ENCODE measurements at regions not wholly inside any gene's neighbourhood (a gene's known extent, or its start where the extent isn't known, plus 50 kb on each side); places are given as distances from the start of the nearest gene placed in this dataset.

GRCh38 chr4:133320576-133321170 lies 171.6 kb downstream of the PCDH10 start:
- H3K18ac ChIP-seq (ENCODE audit: low read length), result no peak overlapping the region
- no peaks in the 10 kb centered on the region for H3K27me3 ChIP-seq (ENCODE audit: control insufficient read depth in 3 of 3, insufficient read depth in 3 of 3, low read depth in 1 of 3, low read length in 3 of 3)
- no peaks in the 10 kb centered on the region for H3K36me3 ChIP-seq (replicated peaks in 1 of 2; ENCODE audit: control insufficient read depth in 2 of 2, insufficient read depth in 2 of 2, low read length in 2 of 2)
- peak; percentile 23 for DNase-seq (ENCODE audit: low spot score)
- no peak overlapping the region for H2BK15ac ChIP-seq (ENCODE audit: low read length)
- no peaks in the 10 kb centered on the region for H3K79me1 ChIP-seq (ENCODE audit: low read depth, low read length)
- H3K9ac ChIP-seq (ENCODE audit: low read depth, low read length, poor library complexity), result no peak overlapping the region
- H3K14ac ChIP-seq (ENCODE audit: low read length), result no peak overlapping the region
- no peak overlapping the region for H2BK5ac ChIP-seq (ENCODE audit: low read length)
- no peak overlapping the region for H4K91ac ChIP-seq (ENCODE audit: low read depth, low read length, poor library complexity)
- no peak overlapping the region for H3K4ac ChIP-seq (ENCODE audit: low read length)
- no peak overlapping the region for H2AFZ ChIP-seq (ENCODE audit: low read length)
- H2BK120ac ChIP-seq (ENCODE audit: low read depth, low read length), result no peak overlapping the region
- no peaks in the 10 kb centered on the region for H3K9me3 ChIP-seq (replicated peaks in 1 of 2; ENCODE audit: control insufficient read depth in 2 of 2, insufficient read depth in 1 of 2, low read depth in 1 of 2, low read length in 2 of 2)
- H3K4me2 ChIP-seq (ENCODE audit: insufficient read depth, low read length, poor library complexity, severe bottlenecking), result no peak overlapping the region
- H3K23ac ChIP-seq (ENCODE audit: low read depth, low read length, poor library complexity), result no peak overlapping the region
- no peak overlapping the region for H2AK5ac ChIP-seq (ENCODE audit: low read depth, low read length)
- no peak overlapping the region for H2BK12ac ChIP-seq (ENCODE audit: low read length)
- H3K4me3 ChIP-seq (ENCODE audit: low read length in 2 of 2), result no peak overlapping the region
- no peak overlapping the region for H3K27ac ChIP-seq (replicated peaks; ENCODE audit: low read length)
- H4K8ac ChIP-seq (ENCODE audit: low read depth, low read length), result no peak overlapping the region
- WGBS, 2 donors (ENCODE audit: extremely low coverage in 2 of 2, insufficient read length in 2 of 2, insufficient replicate concordance in 1 of 2), result no CpG with 5 or more reads among the region's 2 CpGs
- no peaks in the 10 kb centered on the region for H3K4me1 ChIP-seq (ENCODE audit: control insufficient read depth in 2 of 2, insufficient read depth in 1 of 2, low read depth in 1 of 2, low read length in 2 of 2)

DNA sequence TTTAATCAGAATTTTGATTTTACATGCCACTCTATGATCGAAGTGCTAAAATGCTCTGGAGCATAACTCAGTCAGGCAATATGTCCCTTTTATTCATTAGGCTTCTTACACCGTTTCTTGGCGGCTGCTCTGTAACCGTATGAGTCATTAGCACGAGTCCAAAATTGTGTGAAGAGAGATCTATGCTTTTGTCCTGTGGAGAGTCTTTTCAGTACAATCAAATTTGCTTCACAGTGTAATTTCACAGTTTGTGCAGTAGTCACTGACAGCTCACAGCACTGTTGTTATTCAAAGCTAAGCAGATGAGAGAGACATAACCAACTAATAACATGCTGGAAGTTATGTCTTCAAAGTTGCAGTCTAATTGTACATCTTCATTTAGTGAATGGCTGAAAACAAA lies 167.8 kb downstream of the PCDH10 start:
- Histone ChIP-seq H3K4ac (ENCODE audit: low read length) (no peak overlapping the region), H3K9ac (ENCODE audit: low read depth, low read length, poor library complexity) (no peak overlapping the region), H3K27me3 (ENCODE audit: control insufficient read depth in 3 of 3, insufficient read depth in 3 of 3, low read depth in 1 of 3, low read length in 3 of 3) (peaks cover 0 to 2% (median 0%) of the 10 kb centered on the region in 3 experiments), H3K4me2 (ENCODE audit: insufficient read depth, low read length, poor library complexity, severe bottlenecking) (no peak overlapping the region), H3K79me1 (ENCODE audit: low read depth, low read length) (no peaks in the 10 kb centered on the region), H3K9me3 (replicated peaks in 1 of 2; ENCODE audit: control insufficient read depth in 2 of 2, insufficient read depth in 1 of 2, low read depth in 1 of 2, low read length in 2 of 2) (no peaks in the 10 kb centered on the region), H3K14ac (ENCODE audit: low read length) (no peak overlapping the region), H3K23ac (ENCODE audit: low read depth, low read length, poor library complexity) (no peak overlapping the region), H3K4me3 (ENCODE audit: low read length in 2 of 2) (no peak overlapping the region), H2BK120ac (ENCODE audit: low read depth, low read length) (no peak overlapping the region), H3K18ac (ENCODE audit: low read length) (no peak overlapping the region), H3K4me1 (ENCODE audit: control insufficient read depth in 2 of 2, insufficient read depth in 1 of 2, low read depth in 1 of 2, low read length in 2 of 2) (no peaks in the 10 kb centered on the region), H4K8ac (ENCODE audit: low read depth, low read length) (no peak overlapping the region), H3K27ac (replicated peaks; ENCODE audit: low read length) (no peak overlapping the region), H4K91ac (ENCODE audit: low read depth, low read length, poor library complexity) (no peak overlapping the region), H2AFZ (ENCODE audit: low read length) (peak overlapping the region; percentile 81), H2BK5ac (ENCODE audit: low read length) (no peak overlapping the region), H2BK15ac (ENCODE audit: low read length) (no peak overlapping the region), H3K36me3 (replicated peaks in 1 of 2; ENCODE audit: control insufficient read depth in 2 of 2, insufficient read depth in 2 of 2, low read length in 2 of 2) (no peaks in the 10 kb centered on the region), H2BK12ac (ENCODE audit: low read length) (no peak overlapping the region), H2AK5ac (ENCODE audit: low read depth, low read length) (no peak overlapping the region)
- DNase-seq (ENCODE audit: low spot score), result no peak
- WGBS, 2 donors (ENCODE audit: extremely low coverage in 2 of 2, insufficient read length in 2 of 2, insufficient replicate concordance in 1 of 2), result no CpG with 5 or more reads among the region's 5 CpGs

GRCh38 chr4:133314991-133315390 lies 165.9 kb downstream of the PCDH10 start:
- H2AK5ac ChIP-seq (ENCODE audit: low read depth, low read length), result no peak overlapping the region
- no peak overlapping the region for H2BK5ac ChIP-seq (ENCODE audit: low read length)
- H2AFZ ChIP-seq (ENCODE audit: low read length), result no peak overlapping the region
- no peak for DNase-seq (ENCODE audit: low spot score)
- no peak overlapping the region for H3K23ac ChIP-seq (ENCODE audit: low read depth, low read length, poor library complexity)
- H3K9ac ChIP-seq (ENCODE audit: low read depth, low read length, poor library complexity), result no peak overlapping the region
- no CpG with 5 or more reads among the region's 1 CpG for WGBS, 2 donors (ENCODE audit: extremely low coverage in 2 of 2, insufficient read length in 2 of 2, insufficient replicate concordance in 1 of 2)
- H3K4me1 ChIP-seq (ENCODE audit: control insufficient read depth in 2 of 2, insufficient read depth in 1 of 2, low read depth in 1 of 2, low read length in 2 of 2), result no peaks in the 10 kb centered on the region
- H3K4ac ChIP-seq (ENCODE audit: low read length), result no peak overlapping the region
- H2BK12ac ChIP-seq (ENCODE audit: low read length), result no peak overlapping the region
- H3K27me3 ChIP-seq (ENCODE audit: control insufficient read depth in 3 of 3, insufficient read depth in 3 of 3, low read depth in 1 of 3, low read length in 3 of 3), result peaks cover 0 to 2% (median 0%) of the 10 kb centered on the region in 3 experiments
- H3K79me1 ChIP-seq (ENCODE audit: low read depth, low read length), result no peaks in the 10 kb centered on the region
- no peaks in the 10 kb centered on the region for H3K36me3 ChIP-seq (replicated peaks in 1 of 2; ENCODE audit: control insufficient read depth in 2 of 2, insufficient read depth in 2 of 2, low read length in 2 of 2)
- H4K91ac ChIP-seq (ENCODE audit: low read depth, low read length, poor library complexity), result no peak overlapping the region
- H2BK15ac ChIP-seq (ENCODE audit: low read length), result no peak overlapping the region
- H3K18ac ChIP-seq (ENCODE audit: low read length), result no peak overlapping the region
- H2BK120ac ChIP-seq (ENCODE audit: low read depth, low read length), result no peak overlapping the region
- H4K8ac ChIP-seq (ENCODE audit: low read depth, low read length), result no peak overlapping the region
- H3K14ac ChIP-seq (ENCODE audit: low read length), result no peak overlapping the region
- H3K4me2 ChIP-seq (ENCODE audit: insufficient read depth, low read length, poor library complexity, severe bottlenecking), result no peak overlapping the region
- no peak overlapping the region for H3K27ac ChIP-seq (replicated peaks; ENCODE audit: low read length)
- no peaks in the 10 kb centered on the region for H3K9me3 ChIP-seq (replicated peaks in 1 of 2; ENCODE audit: control insufficient read depth in 2 of 2, insufficient read depth in 1 of 2, low read depth in 1 of 2, low read length in 2 of 2)
- no peak overlapping the region for H3K4me3 ChIP-seq (ENCODE audit: low read length in 2 of 2)

DNA sequence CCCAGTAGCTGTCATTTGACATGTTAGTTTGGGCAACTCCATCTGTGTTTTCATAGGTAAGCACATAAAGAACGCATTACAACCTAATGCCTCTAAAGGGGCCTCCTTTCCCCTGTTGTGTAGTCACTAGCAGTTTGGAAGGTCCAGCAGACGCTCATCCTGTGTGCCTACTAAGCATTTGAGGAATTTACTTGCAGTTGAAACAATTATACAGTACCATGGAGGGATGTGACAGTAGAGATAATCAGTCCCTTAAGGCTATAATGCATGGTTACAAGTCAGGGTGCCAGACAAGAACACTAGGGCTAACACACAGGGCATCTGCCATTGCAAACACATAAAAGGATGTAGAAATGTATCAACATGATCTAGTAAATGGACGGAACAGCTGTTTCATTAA lies 138.3 kb downstream of the PCDH10 start:
- no peak overlapping the region for H3K14ac ChIP-seq (ENCODE audit: low read length)
- H2BK15ac ChIP-seq (ENCODE audit: low read length), result no peak overlapping the region
- no CpG with 5 or more reads among the region's 3 CpGs for WGBS, 2 donors (ENCODE audit: extremely low coverage in 2 of 2, insufficient read length in 2 of 2, insufficient replicate concordance in 1 of 2)

More for the DNA sequence above, 138.3 kb downstream of the PCDH10 start:
- DNase-seq (ENCODE audit: low spot score), result no peak
- Histone ChIP-seq H4K91ac (ENCODE audit: low read depth, low read length, poor library complexity) (no peak overlapping the region), H3K4me1 (ENCODE audit: control insufficient read depth in 2 of 2, insufficient read depth in 1 of 2, low read depth in 1 of 2, low read length in 2 of 2) (no peaks in the 10 kb centered on the region), H3K4me2 (ENCODE audit: insufficient read depth, low read length, poor library complexity, severe bottlenecking) (no peak overlapping the region), H3K23ac (ENCODE audit: low read depth, low read length, poor library complexity) (no peak overlapping the region), H2AK5ac (ENCODE audit: low read depth, low read length) (no peak overlapping the region), H3K18ac (ENCODE audit: low read length) (no peak overlapping the region), H3K9me3 (replicated peaks in 1 of 2; ENCODE audit: control insufficient read depth in 2 of 2, insufficient read depth in 1 of 2, low read depth in 1 of 2, low read length in 2 of 2) (no peaks in the 10 kb centered on the region), H3K27me3 (ENCODE audit: control insufficient read depth in 3 of 3, insufficient read depth in 3 of 3, low read depth in 1 of 3, low read length in 3 of 3) (no peaks in the 10 kb centered on the region), H3K4me3 (ENCODE audit: low read length in 2 of 2) (no peak overlapping the region), H3K9ac (ENCODE audit: low read depth, low read length, poor library complexity) (no peak overlapping the region), H2BK12ac (ENCODE audit: low read length) (no peak overlapping the region), H2AFZ (ENCODE audit: low read length) (peak overlapping the region; percentile 2), H3K27ac (replicated peaks; ENCODE audit: low read length) (no peak overlapping the region), H2BK5ac (ENCODE audit: low read length) (no peak overlapping the region), H3K36me3 (replicated peaks in 1 of 2; ENCODE audit: control insufficient read depth in 2 of 2, insufficient read depth in 2 of 2, low read length in 2 of 2) (no peaks in the 10 kb centered on the region), H4K8ac (ENCODE audit: low read depth, low read length) (no peak overlapping the region), H3K79me1 (ENCODE audit: low read depth, low read length) (no peaks in the 10 kb centered on the region), H2BK120ac (ENCODE audit: low read depth, low read length) (no peak overlapping the region), H3K4ac (ENCODE audit: low read length) (no peak overlapping the region)
